Immature natural killer cell (primary cell): ENCODE measurements at regions not wholly inside any gene's neighbourhood (a gene's known extent, or its start where the extent isn't known, plus 50 kb on each side); places are given as distances from the start of the nearest gene placed in this dataset.

ENCODE experiments used
- DNase-seq, 3 donors: peaks; one replicate each; pipeline ENCODE4 v3.0.0; 2022; ENCODE audit warnings: mixed read lengths in 1 of 3
- H3K27ac Mint-ChIP-seq, 6 donors: one replicate each; pipeline ENCODE4 v1.8.0; 2020; ENCODE audit warnings: mixed read lengths in 6 of 6, mild to moderate bottlenecking in 5 of 6, inconsistent platforms in 4 of 6, moderate library complexity in 3 of 6
- H3K27me3 Mint-ChIP-seq, 3 donors: one replicate each; pipeline ENCODE4 v1.8.0; 2020 to 2021; ENCODE audit warnings: low read depth in 3 of 3, mild to moderate bottlenecking in 3 of 3, mixed read lengths in 3 of 3, moderate library complexity in 3 of 3, inconsistent platforms in 1 of 3
- H3K36me3 Mint-ChIP-seq, 3 donors: one replicate each; pipeline ENCODE4 v1.8.0; 2020; ENCODE audit warnings: mixed read lengths in 3 of 3, inconsistent platforms in 2 of 3, mild to moderate bottlenecking in 2 of 3
- H3K4me1 Mint-ChIP-seq, 2 donors: one replicate each; pipeline ENCODE4 v1.8.0; 2020; ENCODE audit warnings: inconsistent platforms in 2 of 2, mild to moderate bottlenecking in 2 of 2, mixed read lengths in 2 of 2, moderate library complexity in 1 of 2
- H3K4me3 Mint-ChIP-seq, 5 donors: one replicate each; pipeline ENCODE4 v1.8.0; 2020; ENCODE audit warnings: mild to moderate bottlenecking in 5 of 5, mixed read lengths in 5 of 5, inconsistent platforms in 3 of 5, moderate library complexity in 3 of 5
- H3K9me3 Mint-ChIP-seq, 6 donors: one replicate each; pipeline ENCODE4 v1.8.0; 2020; ENCODE audit warnings: mild to moderate bottlenecking in 6 of 6, mixed read lengths in 6 of 6, inconsistent platforms in 4 of 6, moderate library complexity in 3 of 6

DNA sequence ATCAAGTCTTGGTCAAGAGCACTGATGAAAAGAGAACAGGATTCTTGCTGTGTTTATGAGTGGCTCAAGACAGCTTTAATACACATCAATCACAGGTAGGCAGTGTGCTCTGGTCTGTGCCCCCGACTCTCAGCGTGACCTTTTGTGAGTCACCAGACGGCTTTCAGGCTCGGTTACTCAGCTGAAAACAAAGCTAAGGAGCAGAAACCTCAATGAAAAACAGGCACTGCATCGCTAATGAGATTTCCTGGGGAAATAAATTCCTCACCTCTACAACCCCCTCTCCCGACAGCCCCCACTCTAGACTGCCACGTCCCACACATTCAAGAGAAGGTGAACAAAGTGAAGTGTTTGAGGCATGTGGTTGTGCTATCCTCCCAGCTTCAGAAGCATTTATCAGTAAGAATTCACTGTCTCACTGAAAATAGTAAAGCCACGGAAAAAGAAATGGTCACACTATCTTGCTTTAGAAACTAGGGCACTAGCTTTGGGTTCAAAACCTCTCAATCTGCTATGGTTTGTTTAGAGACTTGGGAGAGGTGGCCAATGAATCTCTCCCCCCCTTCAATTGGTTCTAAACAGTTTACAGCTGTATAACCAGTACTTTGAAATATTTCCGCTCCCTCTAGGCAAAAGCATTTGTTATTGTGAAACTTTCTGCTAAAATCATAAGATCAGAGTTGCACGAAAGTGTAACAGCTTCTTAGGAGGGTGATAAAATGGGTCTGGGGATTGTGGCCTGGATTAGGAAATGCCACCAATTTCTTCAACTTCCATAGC is 199.5 kb upstream of the PMFBP1 start:
- Mint-ChIP-seq H3K4me3 (no peak overlapping the region), H3K4me1 (no peaks in the 10 kb centered on the region), H3K9me3 (peaks cover 0 to 13% (median 4%) of the 10 kb centered on the region in 6 donors), H3K27ac (no peak overlapping the region), H3K27me3 (no peaks in the 10 kb centered on the region), H3K36me3 (peaks cover 0 to 5% (median 0%) of the 10 kb centered on the region in 3 donors)
- DNase-seq = no peak

DNA sequence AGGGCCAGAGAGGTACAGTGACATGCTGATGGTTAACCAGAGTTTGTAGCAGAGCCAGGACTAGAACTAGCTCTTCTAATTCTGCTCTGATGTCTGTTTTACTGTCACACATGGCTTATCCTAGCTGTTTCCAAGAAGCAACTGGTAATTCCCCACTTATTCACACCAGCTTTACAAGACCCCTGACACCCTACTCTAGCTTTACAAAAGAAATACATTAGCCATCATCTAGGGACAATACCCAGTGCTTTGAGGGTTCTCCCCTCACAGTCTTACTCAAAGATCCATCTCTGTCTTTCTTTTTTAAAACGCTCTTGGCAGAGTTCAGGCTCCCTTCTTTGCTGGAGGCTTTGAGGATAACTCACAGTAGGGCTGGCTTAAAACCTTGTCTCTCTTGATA is 197.3 kb upstream of the PMFBP1 start:
- peaks cover 0 to 5% (median 0%) of the 10 kb centered on the region in 3 donors for H3K36me3 Mint-ChIP-seq
- no peaks in the 10 kb centered on the region for H3K4me1 Mint-ChIP-seq
- H3K27me3 Mint-ChIP-seq = no peaks in the 10 kb centered on the region
- H3K9me3 Mint-ChIP-seq = peaks cover 0 to 17% (median 7%) of the 10 kb centered on the region in 6 donors
- no peak overlapping the region for H3K27ac Mint-ChIP-seq
- no peak overlapping the region for H3K4me3 Mint-ChIP-seq
- no peak for DNase-seq

DNA sequence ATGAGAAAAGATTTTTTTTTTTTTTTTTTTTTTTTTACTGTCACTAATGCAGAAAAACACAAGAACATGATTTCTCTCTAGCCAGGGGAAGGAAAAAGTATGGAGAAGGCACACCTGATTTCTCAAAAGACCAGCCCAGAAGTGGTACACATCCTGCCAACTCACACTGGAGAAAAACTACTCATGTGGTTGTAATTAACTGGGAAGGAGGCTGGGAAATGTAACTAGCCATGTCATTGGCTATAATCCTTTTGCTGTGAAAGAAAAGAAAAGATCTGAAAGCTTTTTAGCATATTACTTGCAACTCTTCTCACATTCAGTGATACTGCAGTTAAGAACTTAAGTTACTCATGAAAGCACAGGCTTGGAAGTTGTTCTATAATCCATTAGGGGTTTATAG is 195.9 kb upstream of the PMFBP1 start:
- Mint-ChIP-seq H3K9me3 (peaks cover 0 to 17% (median 7%) of the 10 kb centered on the region in 6 donors), H3K4me3 (no peak overlapping the region), H3K4me1 (no peaks in the 10 kb centered on the region), H3K36me3 (peaks cover 0 to 5% (median 0%) of the 10 kb centered on the region in 3 donors), H3K27me3 (no peaks in the 10 kb centered on the region), H3K27ac (no peak overlapping the region)
- DNase-seq = no peak

DNA sequence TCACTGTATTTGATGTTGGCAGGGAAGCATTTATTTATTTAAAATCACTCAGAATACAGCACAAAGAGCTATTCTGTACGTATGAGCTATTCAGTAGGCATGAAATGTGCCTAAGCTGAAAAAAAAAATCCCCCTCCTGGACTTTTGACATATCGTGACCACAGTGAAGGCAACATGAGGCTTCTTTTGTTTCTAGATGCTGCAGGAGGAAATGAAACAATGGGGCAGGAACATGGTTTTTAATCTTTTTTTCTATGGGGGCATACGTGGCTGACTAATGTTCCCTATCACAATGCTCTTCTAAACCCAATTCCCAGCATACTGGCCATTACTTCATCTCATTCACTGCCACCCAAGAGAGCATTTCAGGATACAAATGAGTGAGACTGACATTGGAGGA is 191.0 kb upstream of the PMFBP1 start:
- DNase-seq = no peak
- Mint-ChIP-seq H3K27me3 (peaks cover 0 to 3% (median 2%) of the 10 kb centered on the region in 3 donors), H3K4me1 (no peaks in the 10 kb centered on the region), H3K4me3 (no peak overlapping the region), H3K27ac (no peak overlapping the region), H3K9me3 (peaks cover 0 to 14% (median 7%) of the 10 kb centered on the region in 6 donors), H3K36me3 (peaks cover 0 to 5% (median 0%) of the 10 kb centered on the region in 3 donors)

GRCh38 chr16:72362476-72362875 is 190.5 kb upstream of the PMFBP1 start:
- H3K27me3 Mint-ChIP-seq = peaks cover 0 to 3% (median 2%) of the 10 kb centered on the region in 3 donors
- peaks cover 0 to 3% (median 0%) of the 10 kb centered on the region in 3 donors for H3K36me3 Mint-ChIP-seq
- no peaks in the 10 kb centered on the region for H3K4me1 Mint-ChIP-seq
- DNase-seq = no peak
- H3K4me3 Mint-ChIP-seq = no peak overlapping the region
- no peak overlapping the region for H3K27ac Mint-ChIP-seq
- peaks cover 0 to 11% (median 4%) of the 10 kb centered on the region in 6 donors for H3K9me3 Mint-ChIP-seq

GRCh38 chr16:72357910-72358309 is 186.0 kb upstream of the PMFBP1 start:
- Mint-ChIP-seq H3K27ac (no peak overlapping the region), H3K9me3 (peaks cover 0 to 3% (median 0%) of the 10 kb centered on the region in 6 donors), H3K4me3 (no peak overlapping the region), H3K36me3 (no peaks in the 10 kb centered on the region), H3K27me3 (peaks cover 0 to 3% (median 2%) of the 10 kb centered on the region in 3 donors), H3K4me1 (no peaks in the 10 kb centered on the region)
- DNase-seq = no peak

DNA sequence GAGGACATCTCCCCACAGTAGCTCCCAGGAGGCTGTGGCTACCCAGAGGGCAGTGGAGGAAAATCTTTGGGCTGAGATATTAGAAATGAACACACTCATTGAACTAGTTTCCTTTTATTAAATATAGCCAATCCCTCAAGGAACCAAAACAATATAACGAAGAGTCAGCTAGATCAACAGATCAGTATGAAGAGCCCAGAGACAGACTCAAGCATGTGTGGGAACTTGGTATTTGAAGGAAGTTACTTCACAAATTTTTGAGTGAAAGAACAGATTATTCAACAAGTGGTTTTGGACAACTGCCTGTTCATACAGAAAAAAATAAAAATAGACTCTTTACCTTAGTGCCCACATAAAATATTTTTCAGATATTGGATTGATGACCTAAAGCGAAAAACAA is 183.6 kb upstream of the PMFBP1 start:
- H3K4me1 Mint-ChIP-seq = no peaks in the 10 kb centered on the region
- peaks cover 0 to 4% (median 0%) of the 10 kb centered on the region in 3 donors for H3K36me3 Mint-ChIP-seq
- H3K4me3 Mint-ChIP-seq = no peak overlapping the region
- peaks cover 0 to 3% (median 2%) of the 10 kb centered on the region in 3 donors for H3K27me3 Mint-ChIP-seq
- H3K27ac Mint-ChIP-seq = no peak overlapping the region
- peaks cover 0 to 6% (median 2%) of the 10 kb centered on the region in 6 donors for H3K9me3 Mint-ChIP-seq
- DNase-seq = no peak

- no peak overlapping the region for H3K27ac Mint-ChIP-seq
- peaks cover 0 to 6% (median 2%) of the 10 kb centered on the region in 6 donors for H3K9me3 Mint-ChIP-seq
- H3K4me3 Mint-ChIP-seq = no peak overlapping the region
- peaks cover 0 to 2% (median 2%) of the 10 kb centered on the region in 3 donors for H3K27me3 Mint-ChIP-seq
- H3K36me3 Mint-ChIP-seq = peaks cover 0 to 4% (median 4%) of the 10 kb centered on the region in 3 donors
- no peak for DNase-seq
- no peaks in the 10 kb centered on the region for H3K4me1 Mint-ChIP-seq
Observed at GRCh38 chr16:72349719-72350118, 177.8 kb upstream of the PMFBP1 start.

- no peak overlapping the region for H3K27ac Mint-ChIP-seq
- H3K27me3 Mint-ChIP-seq = peaks cover 0 to 4% (median 0%) of the 10 kb centered on the region in 3 donors
- no peak for DNase-seq
- no peaks in the 10 kb centered on the region for H3K36me3 Mint-ChIP-seq
- peaks cover 5 to 23% (median 9%) of the 10 kb centered on the region in 6 donors for H3K9me3 Mint-ChIP-seq
- H3K4me3 Mint-ChIP-seq = no peak overlapping the region
- no peaks in the 10 kb centered on the region for H3K4me1 Mint-ChIP-seq
Observed at GRCh38 chr16:72332926-72333325, 161.0 kb upstream of the PMFBP1 start.

- H3K36me3 Mint-ChIP-seq = peaks cover 3 to 15% (median 7%) of the 10 kb centered on the region in 3 donors
- DNase-seq = no peak
- H3K4me3 Mint-ChIP-seq = no peak overlapping the region
- no peaks in the 10 kb centered on the region for H3K4me1 Mint-ChIP-seq
- peaks cover 15 to 38% (median 22%) of the 10 kb centered on the region in 6 donors for H3K9me3 Mint-ChIP-seq
- peaks cover 2 to 3% (median 2%) of the 10 kb centered on the region in 3 donors for H3K27me3 Mint-ChIP-seq
- H3K27ac Mint-ChIP-seq = no peak overlapping the region
Observed at GRCh38 chr16:72324578-72324977, 152.6 kb upstream of the PMFBP1 start.

DNA sequence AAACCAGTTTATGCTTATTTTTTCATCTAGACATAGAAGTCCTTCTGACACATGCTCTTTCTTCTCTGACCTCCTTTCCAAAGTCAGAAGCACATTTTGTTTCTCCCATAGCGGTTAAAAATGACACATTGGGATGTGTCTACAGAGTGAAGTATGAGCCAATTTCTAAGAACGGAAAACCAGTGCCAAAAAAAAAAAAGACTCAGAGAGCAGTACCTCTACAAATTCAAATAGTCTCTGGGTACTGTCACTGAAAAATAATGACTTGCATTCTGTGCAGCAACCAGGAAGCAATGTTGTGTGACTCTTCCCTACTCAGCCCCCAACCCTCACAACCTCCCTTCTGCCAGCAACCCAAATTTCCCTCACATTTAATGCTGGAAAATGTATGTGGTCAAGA is 145.5 kb upstream of the PMFBP1 start:
- Mint-ChIP-seq H3K4me1 (peaks cover 0 to 12% of the 10 kb centered on the region in 2 donors), H3K36me3 (peaks cover 0 to 10% (median 8%) of the 10 kb centered on the region in 3 donors), H3K27me3 (peaks cover 1 to 8% (median 2%) of the 10 kb centered on the region in 3 donors), H3K27ac (peak overlapping the region in 1 of 6 donors; percentile 67), H3K9me3 (peaks cover 5 to 15% (median 10%) of the 10 kb centered on the region in 6 donors), H3K4me3 (peak overlapping the region in 1 of 5 donors; percentile 15)
- DNase-seq = no peak

DNA sequence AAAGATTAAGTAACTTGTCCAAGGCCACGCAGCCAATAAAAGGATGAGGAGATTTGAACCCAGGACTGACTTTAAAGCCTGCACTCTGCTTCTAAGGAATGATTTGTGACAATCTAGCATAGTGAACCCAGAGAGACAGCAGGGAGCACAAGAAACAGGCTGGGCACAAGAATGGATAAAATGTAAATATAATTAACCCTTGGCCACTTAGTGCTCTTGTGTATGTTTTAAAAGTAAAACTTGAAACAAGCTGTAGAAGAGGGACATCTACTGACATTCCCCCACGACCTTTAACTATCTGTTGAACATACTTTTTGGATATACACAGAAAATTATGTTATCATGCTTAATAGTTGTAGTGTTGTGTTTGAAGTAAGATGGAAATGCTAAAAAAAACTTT is 141.9 kb upstream of the PMFBP1 start:
- Mint-ChIP-seq H3K27ac (no peak overlapping the region), H3K4me1 (peaks cover 0 to 12% of the 10 kb centered on the region in 2 donors)

DNA sequence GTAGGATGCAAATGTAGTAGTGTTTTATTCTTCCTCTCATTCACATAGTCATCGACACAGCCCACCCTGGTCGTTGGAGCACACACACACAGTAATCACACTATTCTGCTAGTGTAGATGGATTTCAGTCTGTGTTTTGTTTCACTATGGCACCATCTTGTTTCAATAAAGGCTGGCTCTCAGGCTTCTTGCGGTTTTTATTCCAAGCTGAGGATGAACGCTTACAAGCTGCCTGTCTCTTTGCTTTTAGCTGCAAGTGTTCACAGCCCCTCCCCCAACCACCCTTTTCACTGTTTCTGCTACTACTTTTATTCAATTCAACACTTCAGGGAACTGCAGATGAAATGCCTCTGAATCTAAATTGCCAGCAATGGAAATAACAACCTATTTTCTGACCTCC is 140.9 kb upstream of the PMFBP1 start:
- no peak for DNase-seq
- peaks cover 0 to 4% (median 0%) of the 10 kb centered on the region in 3 donors for H3K27me3 Mint-ChIP-seq

More for the DNA sequence above, 141.9 kb upstream of the PMFBP1 start:
- Mint-ChIP-seq H3K9me3 (peaks cover 0 to 8% (median 2%) of the 10 kb centered on the region in 6 donors), H3K4me3 (no peak overlapping the region), H3K27me3 (peaks cover 0 to 5% (median under 1%) of the 10 kb centered on the region in 3 donors), H3K36me3 (peaks cover 0 to 3% (median 0%) of the 10 kb centered on the region in 3 donors)
- DNase-seq = no peak

GRCh38 chr16:72311426-72311825 is 139.5 kb upstream of the PMFBP1 start:
- H3K9me3 Mint-ChIP-seq = peaks cover 0 to 4% (median under 1%) of the 10 kb centered on the region in 6 donors
- H3K4me1 Mint-ChIP-seq = no peaks in the 10 kb centered on the region
- H3K4me3 Mint-ChIP-seq = no peak overlapping the region
- no peaks in the 10 kb centered on the region for H3K36me3 Mint-ChIP-seq
- DNase-seq = no peak
- H3K27ac Mint-ChIP-seq = no peak overlapping the region
- H3K27me3 Mint-ChIP-seq = peaks cover 0 to 3% (median 0%) of the 10 kb centered on the region in 3 donors

More for the DNA sequence above, 140.9 kb upstream of the PMFBP1 start:
- Mint-ChIP-seq H3K36me3 (no peaks in the 10 kb centered on the region), H3K4me1 (peaks cover 0 to 12% of the 10 kb centered on the region in 2 donors), H3K27ac (no peak overlapping the region), H3K4me3 (no peak overlapping the region), H3K9me3 (peaks cover 0 to 4% (median under 1%) of the 10 kb centered on the region in 6 donors)
